Bronchial epithelial cell (primary cell): ENCODE measurements at regions not wholly inside any gene's neighbourhood (a gene's known extent, or its start where the extent isn't known, plus 50 kb on each side); places are given as distances from the start of the nearest gene placed in this dataset.
A peak's percentile ranks its signal among the peaks of the same experiment; 100 is the strongest.

Source experiments
- DNase-seq: peaks from one replicate; pipeline ENCODE4 v3.0.0-alpha.2; 2010; ENCODE audit warnings: low read depth
- FAIRE-seq: peaks from 2 replicates; lab custom pipeline; 2011; peaks lifted over from hg19 to GRCh38; lab: Jason Lieb, UNC
- H3K27me3 ChIP-seq: 2 replicates; pipeline ENCODE4 v1.5.1; 2011; ENCODE audit warnings: low read length; ENCODE audit not compliant: control insufficient read depth, insufficient read depth
- H3K36me3 ChIP-seq: 2 replicates; pipeline ENCODE4 v1.5.1; 2011; ENCODE audit warnings: low read length; ENCODE audit not compliant: control insufficient read depth, insufficient read depth
- H3K4me3 ChIP-seq: 2 replicates; pipeline ENCODE4 v1.5.1; 2011; ENCODE audit warnings: mild to moderate bottlenecking, low read depth, low read length, control low read depth
- TF ChIP-seq, protein P1 (sequence below): IDR thresholded peaks from 2 replicates; pipeline ENCODE4 v1.5.1; 2011; ENCODE audit warnings: mild to moderate bottlenecking, moderate library complexity, low read length, control low read depth, inconsistent platforms; ENCODE audit not compliant: insufficient read depth, severe bottlenecking

DNA sequence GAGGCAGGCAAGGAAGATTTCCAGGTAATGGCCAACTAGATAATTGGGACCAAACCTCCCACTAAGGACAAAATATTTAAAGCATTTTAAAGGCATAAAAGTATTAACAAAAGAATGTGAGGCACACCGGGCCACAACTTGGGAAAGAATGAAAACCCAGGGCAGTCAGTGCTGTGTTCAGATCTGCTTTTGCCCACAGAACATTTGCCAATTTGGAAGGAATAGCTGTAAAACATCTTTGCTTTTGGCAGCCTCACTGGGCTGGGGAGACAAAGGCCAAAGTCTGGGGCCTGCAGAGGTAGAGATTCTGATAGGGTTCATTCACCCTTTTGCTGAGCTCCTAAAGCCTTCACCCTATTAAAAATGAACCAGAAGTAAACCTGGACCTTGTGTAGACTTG lies 82.3 kb downstream of the SYNE3 start:
- FAIRE-seq (no peak), DNase-seq (no peak)
- no peaks in the 10 kb centered on the region for H3K27me3 ChIP-seq
- TF ChIP-seq, protein P1, sequence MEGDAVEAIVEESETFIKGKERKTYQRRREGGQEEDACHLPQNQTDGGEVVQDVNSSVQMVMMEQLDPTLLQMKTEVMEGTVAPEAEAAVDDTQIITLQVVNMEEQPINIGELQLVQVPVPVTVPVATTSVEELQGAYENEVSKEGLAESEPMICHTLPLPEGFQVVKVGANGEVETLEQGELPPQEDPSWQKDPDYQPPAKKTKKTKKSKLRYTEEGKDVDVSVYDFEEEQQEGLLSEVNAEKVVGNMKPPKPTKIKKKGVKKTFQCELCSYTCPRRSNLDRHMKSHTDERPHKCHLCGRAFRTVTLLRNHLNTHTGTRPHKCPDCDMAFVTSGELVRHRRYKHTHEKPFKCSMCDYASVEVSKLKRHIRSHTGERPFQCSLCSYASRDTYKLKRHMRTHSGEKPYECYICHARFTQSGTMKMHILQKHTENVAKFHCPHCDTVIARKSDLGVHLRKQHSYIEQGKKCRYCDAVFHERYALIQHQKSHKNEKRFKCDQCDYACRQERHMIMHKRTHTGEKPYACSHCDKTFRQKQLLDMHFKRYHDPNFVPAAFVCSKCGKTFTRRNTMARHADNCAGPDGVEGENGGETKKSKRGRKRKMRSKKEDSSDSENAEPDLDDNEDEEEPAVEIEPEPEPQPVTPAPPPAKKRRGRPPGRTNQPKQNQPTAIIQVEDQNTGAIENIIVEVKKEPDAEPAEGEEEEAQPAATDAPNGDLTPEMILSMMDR: no peak
- H3K4me3 ChIP-seq: no peak overlapping the region
- H3K36me3 ChIP-seq: no peaks in the 10 kb centered on the region

DNA sequence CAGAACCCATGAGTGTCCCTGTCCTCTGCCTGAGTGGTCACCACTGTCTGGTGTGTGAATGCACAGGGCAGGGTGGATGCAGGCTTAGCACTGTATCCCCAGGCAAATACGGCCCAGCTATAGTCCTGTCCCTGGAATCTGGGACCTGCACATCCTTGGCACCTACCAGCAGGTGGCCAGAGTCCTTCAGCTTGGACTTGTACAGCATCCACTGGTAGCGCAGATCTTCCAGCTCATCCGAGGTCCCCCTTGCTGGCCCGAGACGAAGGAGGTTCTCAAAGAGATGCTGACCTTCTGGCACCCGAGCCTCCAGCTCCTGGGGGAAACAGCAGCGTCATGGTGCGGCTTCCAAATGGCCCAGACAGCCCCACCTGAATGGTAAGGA lies 83.4 kb downstream of the SYNE3 start:
- TF ChIP-seq, protein P1: peak; percentile 9
- no peak for FAIRE-seq
- no peaks in the 10 kb centered on the region for H3K36me3 ChIP-seq
- no peak overlapping the region for H3K4me3 ChIP-seq
- DNase-seq: no peak
- no peaks in the 10 kb centered on the region for H3K27me3 ChIP-seq

DNA sequence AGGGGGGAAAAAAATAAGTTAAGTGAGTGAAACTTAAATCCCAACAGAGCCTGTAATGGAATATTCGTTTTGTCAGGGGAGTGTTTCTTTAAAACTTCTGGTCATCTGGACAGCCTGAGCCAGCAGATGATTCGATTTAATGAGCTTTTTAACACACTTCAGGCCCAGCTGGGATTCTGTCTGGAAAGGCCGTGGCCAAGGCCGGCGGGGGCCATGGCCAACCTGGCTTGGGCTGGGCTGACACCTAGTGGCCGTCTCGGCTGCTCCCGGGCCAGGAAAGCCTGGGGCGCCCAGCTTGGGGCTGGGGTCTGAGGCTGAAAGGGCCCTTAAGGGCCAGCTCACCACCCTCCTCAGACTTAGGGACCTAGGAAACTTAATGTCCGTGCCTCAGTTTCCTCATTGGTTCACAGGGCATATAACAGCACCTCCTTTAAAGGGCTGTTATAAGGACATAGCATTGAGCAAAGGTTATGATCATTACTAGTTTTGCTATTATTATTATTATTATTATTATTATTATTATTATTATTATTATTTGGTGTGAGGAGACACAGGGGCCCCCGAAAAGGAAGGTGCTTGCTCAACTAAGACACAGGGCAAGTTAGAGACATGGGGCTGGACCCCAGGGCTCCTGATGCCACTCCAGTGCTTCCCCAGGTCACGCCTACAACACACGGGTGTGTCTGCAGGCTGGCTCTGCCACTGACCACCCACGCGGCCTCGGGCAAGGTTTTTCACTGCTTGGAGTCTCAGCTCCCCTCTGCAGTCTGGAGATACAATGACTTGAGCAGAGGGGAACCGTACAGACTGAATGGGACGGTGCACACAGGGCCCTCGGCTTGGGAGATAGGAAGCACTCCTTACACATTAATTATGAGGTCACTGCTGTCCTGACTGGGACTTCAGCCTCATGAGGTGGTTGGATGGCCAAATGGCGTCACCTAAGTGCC lies 84.0 kb downstream of the SYNE3 start:
- DNase-seq: peak; percentile 7
- no peak for FAIRE-seq

DNA sequence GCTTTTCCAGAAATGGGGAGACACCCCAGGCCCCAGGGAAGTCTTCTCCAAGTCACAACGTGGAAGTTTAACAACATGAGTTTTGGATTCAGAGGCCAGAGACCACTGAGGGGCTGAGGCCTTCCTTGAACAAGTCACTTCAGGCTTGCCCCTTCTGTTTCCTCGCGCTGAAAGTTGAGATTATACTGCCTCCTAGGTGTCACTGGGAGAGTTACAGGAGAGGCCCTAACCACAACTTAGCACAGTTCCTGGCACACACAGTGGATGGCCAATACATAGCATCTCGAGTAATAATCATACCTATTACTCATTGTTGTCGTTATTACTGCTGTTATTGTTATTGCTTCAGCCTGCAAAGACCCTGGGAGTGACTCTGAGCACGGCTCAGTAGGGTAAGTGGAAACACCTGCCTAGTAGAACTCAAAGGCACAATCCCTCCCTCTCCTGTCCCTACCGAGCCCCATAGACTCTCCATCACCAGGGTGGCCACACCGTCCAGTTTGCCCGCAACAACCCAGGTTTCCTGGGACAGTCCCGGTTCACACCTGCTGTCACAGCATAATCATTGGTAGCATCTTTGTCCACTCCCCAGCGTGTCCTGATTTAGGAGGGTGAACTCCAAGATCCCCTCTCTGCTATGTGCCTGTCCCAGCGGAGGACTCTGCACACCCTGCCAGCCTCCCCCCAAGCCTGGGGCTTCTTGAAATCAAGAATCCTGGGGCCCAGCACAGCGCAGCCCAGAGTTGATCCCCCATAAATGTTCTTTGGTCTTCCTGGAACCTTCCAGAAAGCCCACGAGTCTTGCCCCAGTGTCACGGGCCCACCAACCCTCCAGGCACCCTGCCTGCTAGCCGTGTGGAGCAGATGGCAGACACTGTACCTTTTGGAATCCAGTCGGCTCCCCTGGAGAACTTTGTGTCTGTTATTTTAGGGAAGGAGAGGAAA lies 85.0 kb downstream of the SYNE3 start:
- H3K4me3 ChIP-seq: no peak overlapping the region
- H3K27me3 ChIP-seq: no peaks in the 10 kb centered on the region
- peak; percentile 35 for DNase-seq
- FAIRE-seq: no peak
- H3K36me3 ChIP-seq: no peaks in the 10 kb centered on the region
- TF ChIP-seq, protein P1: peak; percentile 57

More for the DNA sequence above, 84.0 kb downstream of the SYNE3 start:
- Histone ChIP-seq H3K27me3 (no peaks in the 10 kb centered on the region), H3K4me3 (no peak overlapping the region), H3K36me3 (no peaks in the 10 kb centered on the region)
- TF ChIP-seq, protein P1: peak; percentile 90

DNA sequence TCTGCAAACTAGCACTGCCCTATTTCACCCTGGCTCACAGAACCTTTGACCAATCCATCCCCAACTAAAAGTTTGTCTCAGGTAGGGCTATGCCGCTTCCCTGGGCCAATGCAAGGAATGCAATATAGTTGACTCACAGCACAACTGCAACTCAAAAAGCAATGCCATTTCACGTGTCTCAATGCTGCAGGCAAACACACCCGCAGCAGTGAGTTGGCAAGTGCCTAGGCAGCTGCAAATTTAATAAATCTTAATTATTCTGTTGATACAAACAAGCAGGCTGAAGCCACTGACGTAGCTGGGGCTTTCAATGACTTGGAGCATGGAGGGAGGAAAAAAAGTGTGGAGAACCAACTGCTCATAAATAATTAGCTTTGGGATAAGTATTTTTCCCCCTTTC lies 87.9 kb downstream of the SYNE3 start:
- Histone ChIP-seq H3K4me3 (no peak overlapping the region), H3K36me3 (no peaks in the 10 kb centered on the region), H3K27me3 (no peaks in the 10 kb centered on the region)
- TF ChIP-seq, protein P1: no peak
- DNase-seq (no peak), FAIRE-seq (no peak)
